EH (cell line): ENCODE measurements at regions not wholly inside any gene's neighbourhood (a gene's known extent, or its start where the extent isn't known, plus 50 kb on each side); places are given as distances from the start of the nearest gene placed in this dataset.

Source experiments
- DNase-seq: peaks from one replicate; pipeline ENCODE4 v3.0.0-alpha.2; 2015; ENCODE audit warnings: low read depth

GRCh38 chr12:113766131-113766878, 199.8 kb downstream of the RBM19 start:
- no peak for DNase-seq

GRCh38 chr12:113764661-113765060, 201.5 kb downstream of the RBM19 start:
- DNase-seq, result no peak

GRCh38 chr12:113762882-113763816, 203.0 kb downstream of the RBM19 start:
- no peak for DNase-seq

GRCh38 chr12:113762155-113762881, 203.8 kb downstream of the RBM19 start:
- DNase-seq, result no peak

GRCh38 chr12:113759135-113759534, 207.0 kb downstream of the RBM19 start:
- DNase-seq, result no peak

- DNase-seq, result no peak
Observed at GRCh38 chr12:113758165-113758924, 207.8 kb downstream of the RBM19 start.

GRCh38 chr12:113757221-113758002, 208.7 kb downstream of the RBM19 start:
- DNase-seq, result no peak

- no peak for DNase-seq
Observed at GRCh38 chr12:113756609-113757008, 209.5 kb downstream of the RBM19 start.

- DNase-seq, result no peak
Observed at GRCh38 chr12:113755098-113755497, 211.0 kb downstream of the RBM19 start.

- no peak for DNase-seq
Observed at GRCh38 chr12:113751513-113751912, 214.6 kb downstream of the RBM19 start.

- DNase-seq, result no peak
Observed at GRCh38 chr12:113749433-113749815, 216.7 kb downstream of the RBM19 start.

GRCh38 chr12:113748707-113749432, 217.3 kb downstream of the RBM19 start:
- DNase-seq, result no peak

GRCh38 chr12:113747017-113747416, 219.1 kb downstream of the RBM19 start:
- DNase-seq, result peak; percentile 11

GRCh38 chr12:113744802-113745395, 221.2 kb downstream of the RBM19 start:
- no peak for DNase-seq

- no peak for DNase-seq
Observed at GRCh38 chr12:113742801-113743200, 223.3 kb downstream of the RBM19 start.

GRCh38 chr12:113740699-113741098, 225.4 kb downstream of the RBM19 start:
- DNase-seq, result no peak

GRCh38 chr12:113735131-113735530, 231.0 kb downstream of the RBM19 start:
- no peak for DNase-seq

GRCh38 chr12:113734503-113734902, 231.6 kb downstream of the RBM19 start:
- DNase-seq, result no peak

GRCh38 chr12:113732916-113733315, 233.2 kb downstream of the RBM19 start:
- no peak for DNase-seq

GRCh38 chr12:113727651-113728061, 238.5 kb downstream of the RBM19 start:
- peak; percentile 90 for DNase-seq
